ENCODE measurements at regions not wholly inside any gene's neighbourhood (a gene's known extent, or its start where the extent isn't known, plus 50 kb on each side); places are given as distances from the start of the nearest gene placed in this dataset.

DNA sequence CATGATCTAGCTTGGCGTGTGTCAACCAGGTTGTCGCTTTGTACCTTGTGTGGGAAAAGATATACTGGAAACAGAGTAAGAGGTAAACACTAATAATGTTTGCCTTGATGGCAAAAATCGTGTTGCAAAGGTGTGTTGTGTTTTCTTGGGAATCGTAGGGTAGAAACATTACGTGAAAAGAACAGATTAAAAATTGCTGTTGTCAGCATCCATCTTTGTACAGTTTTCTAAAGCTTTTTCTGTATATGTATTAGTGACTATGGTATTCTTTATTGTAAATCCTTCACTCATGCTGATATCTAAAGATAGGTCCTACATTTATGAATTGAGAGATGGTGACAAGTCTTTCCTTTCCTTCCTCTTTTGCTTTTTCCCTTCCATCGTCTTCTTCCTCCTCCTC is 116.9 kb downstream of the RPS12 start:
- no peak for TF ChIP-seq POLR2A (IDR thresholded peaks at IDR 0.05)
- TF ChIP-seq, protein P1, sequence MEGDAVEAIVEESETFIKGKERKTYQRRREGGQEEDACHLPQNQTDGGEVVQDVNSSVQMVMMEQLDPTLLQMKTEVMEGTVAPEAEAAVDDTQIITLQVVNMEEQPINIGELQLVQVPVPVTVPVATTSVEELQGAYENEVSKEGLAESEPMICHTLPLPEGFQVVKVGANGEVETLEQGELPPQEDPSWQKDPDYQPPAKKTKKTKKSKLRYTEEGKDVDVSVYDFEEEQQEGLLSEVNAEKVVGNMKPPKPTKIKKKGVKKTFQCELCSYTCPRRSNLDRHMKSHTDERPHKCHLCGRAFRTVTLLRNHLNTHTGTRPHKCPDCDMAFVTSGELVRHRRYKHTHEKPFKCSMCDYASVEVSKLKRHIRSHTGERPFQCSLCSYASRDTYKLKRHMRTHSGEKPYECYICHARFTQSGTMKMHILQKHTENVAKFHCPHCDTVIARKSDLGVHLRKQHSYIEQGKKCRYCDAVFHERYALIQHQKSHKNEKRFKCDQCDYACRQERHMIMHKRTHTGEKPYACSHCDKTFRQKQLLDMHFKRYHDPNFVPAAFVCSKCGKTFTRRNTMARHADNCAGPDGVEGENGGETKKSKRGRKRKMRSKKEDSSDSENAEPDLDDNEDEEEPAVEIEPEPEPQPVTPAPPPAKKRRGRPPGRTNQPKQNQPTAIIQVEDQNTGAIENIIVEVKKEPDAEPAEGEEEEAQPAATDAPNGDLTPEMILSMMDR (IDR thresholded peaks at IDR 0.05 in 8 of 11, conservative IDR thresholded peaks at IDR 0.05 in 3 of 11) = no peak

All from spleen (tissue), 7 donors.